HFFc6 (cell line): ENCODE measurements at regions not wholly inside any gene's neighbourhood (a gene's known extent, or its start where the extent isn't known, plus 50 kb on each side); places are given as distances from the start of the nearest gene placed in this dataset.

Source experiments
- DNase-seq: peaks from one replicate; pipeline ENCODE4 v3.0.0-alpha.2; 2018
- H3K27ac Mint-ChIP-seq: 2 replicates; pipeline ENCODE4 v1.8.0; 2020; ENCODE audit warnings: mild to moderate bottlenecking, mixed read lengths
- H3K27me3 Mint-ChIP-seq: 2 replicates; pipeline ENCODE4 v1.8.0; 2021; ENCODE audit warnings: mild to moderate bottlenecking, moderate library complexity, mixed read lengths; ENCODE audit not compliant: insufficient read depth
- H3K36me3 Mint-ChIP-seq: 2 replicates; pipeline ENCODE4 v1.8.0; 2021; ENCODE audit warnings: low read depth, mixed read lengths
- H3K4me1 Mint-ChIP-seq: 2 replicates; pipeline ENCODE4 v1.8.0; 2020; ENCODE audit warnings: low read depth, mixed read lengths
- H3K4me3 Mint-ChIP-seq: 2 replicates; pipeline ENCODE4 v1.8.0; 2020; ENCODE audit warnings: mild to moderate bottlenecking, moderate library complexity, mixed read lengths
- H3K9me3 Mint-ChIP-seq: 2 replicates; pipeline ENCODE4 v1.8.0; 2020; ENCODE audit warnings: mild to moderate bottlenecking, mixed read lengths
- CTCF ChIP-seq: fragments of 200-600 bp; sonication (generic); IDR thresholded peaks from 2 replicates; pipeline ENCODE4 v1.5.0; 2021; ENCODE audit warnings: antibody characterized with exemption, mild to moderate bottlenecking

DNA sequence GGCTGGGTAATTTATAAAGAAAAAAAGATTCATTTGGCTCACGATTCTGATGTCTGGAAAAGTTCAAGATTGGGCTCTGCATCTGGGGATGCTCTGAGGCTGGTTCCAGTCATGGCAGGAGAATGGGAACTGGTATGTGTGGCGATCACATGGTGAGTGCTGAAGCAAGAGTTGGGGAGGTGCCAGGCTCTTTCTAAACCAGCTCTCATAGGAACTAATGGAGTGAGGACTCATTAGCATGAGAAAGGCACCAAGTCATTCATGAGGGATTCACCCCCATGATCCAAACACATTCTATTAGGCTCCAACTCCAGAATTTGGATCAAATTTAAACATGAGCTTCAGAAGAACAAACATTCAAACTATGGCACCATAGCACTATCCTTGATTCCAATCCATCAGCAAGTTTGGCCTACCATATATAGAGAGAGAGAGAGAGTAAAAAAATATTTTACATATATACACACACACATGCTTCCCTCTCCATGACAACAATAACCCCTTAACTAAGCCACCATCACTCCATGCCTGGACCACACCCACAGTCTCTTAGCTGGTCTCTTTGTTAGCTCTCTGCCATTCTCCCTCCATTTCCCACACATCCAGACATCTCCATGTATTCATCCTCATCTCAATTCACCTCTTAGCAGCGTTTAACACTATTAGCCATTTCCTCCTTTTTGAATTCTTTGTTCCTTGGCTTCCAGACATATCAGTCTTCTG is 57.9 kb downstream of the NPY start:
- Mint-ChIP-seq H3K27ac (no peak overlapping the region), H3K4me3 (no peak overlapping the region), H3K4me1 (no peaks in the 10 kb centered on the region), H3K36me3 (no peaks in the 10 kb centered on the region), H3K27me3 (no peaks in the 10 kb centered on the region), H3K9me3 (no peaks in the 10 kb centered on the region)
- TF ChIP-seq CTCF = no peak
- no peak for DNase-seq

DNA sequence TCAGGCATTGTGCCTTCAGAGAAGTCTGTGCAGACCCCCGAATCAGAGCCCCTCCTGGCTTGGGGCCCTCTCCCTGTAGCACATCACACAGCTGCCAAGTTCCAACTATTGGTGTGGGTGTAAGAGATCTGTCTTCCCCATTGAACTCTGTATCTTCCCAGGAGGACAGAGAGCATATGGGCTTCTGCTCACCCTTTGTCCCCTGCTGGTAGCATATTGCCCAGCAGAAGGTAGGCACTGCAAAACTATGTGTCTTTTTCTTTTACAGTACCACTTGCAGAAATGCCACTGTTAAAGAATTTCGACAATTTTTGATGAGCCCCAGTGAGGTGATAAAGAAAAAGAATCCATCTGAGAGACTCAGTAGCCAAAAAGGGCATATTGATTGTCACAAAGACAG is 59.6 kb downstream of the NPY start:
- Mint-ChIP-seq H3K4me1 (no peaks in the 10 kb centered on the region), H3K36me3 (no peaks in the 10 kb centered on the region), H3K27ac (no peak overlapping the region), H3K9me3 (no peaks in the 10 kb centered on the region; the same call in 1 of the 2 replicates), H3K4me3 (no peak overlapping the region), H3K27me3 (no peaks in the 10 kb centered on the region)
- no peak for TF ChIP-seq CTCF
- DNase-seq = no peak

DNA sequence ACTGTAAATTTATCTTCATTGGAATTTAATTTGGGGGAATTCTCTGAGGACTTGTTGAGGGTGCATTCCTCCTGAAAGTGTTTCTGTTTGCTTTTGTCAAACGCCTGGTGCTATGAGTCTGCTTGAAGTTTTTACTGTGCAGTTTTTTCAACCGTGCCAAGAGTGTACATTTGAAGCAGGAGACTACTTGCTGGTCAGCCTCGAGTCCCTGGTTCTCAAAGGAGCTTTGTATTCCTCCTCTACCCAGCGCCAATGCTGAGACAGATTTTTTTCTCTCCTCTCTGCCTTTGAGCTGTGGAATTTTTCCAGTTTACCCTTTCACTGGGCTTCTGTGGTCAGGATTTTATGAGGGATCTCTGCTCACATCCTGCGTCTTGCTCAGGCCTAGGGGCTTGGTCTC is 62.1 kb downstream of the NPY start:
- no peaks in the 10 kb centered on the region; the same call in 1 of the 2 replicates for H3K27me3 Mint-ChIP-seq

DNA sequence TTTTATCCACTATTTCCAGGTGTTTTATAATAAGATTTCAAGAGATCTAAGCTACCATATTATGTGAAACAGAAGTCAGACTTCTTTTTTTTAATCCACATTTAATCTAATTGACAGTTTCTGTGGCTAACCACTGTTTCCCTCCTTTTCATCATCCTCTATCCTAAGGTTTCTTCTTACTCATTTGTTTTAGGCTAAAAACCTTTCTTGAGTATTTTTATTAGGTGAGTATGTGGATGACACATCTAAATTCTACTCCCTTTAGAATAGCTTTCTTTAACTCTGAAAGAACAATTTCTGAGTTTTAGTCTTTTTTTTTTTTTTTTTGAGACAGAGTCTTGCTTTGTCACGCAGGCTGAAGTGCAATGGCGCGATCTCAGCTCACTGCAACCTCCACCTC is 62.7 kb downstream of the NPY start:
- Mint-ChIP-seq H3K4me3 (no peak overlapping the region), H3K27ac (no peak overlapping the region), H3K27me3 (no peaks in the 10 kb centered on the region; the same call in 1 of the 2 replicates), H3K36me3 (no peaks in the 10 kb centered on the region), H3K9me3 (peaks cover 10% of the 10 kb centered on the region), H3K4me1 (no peaks in the 10 kb centered on the region)
- no peak for DNase-seq
- TF ChIP-seq CTCF = no peak

More for the DNA sequence above, 62.1 kb downstream of the NPY start:
- Mint-ChIP-seq H3K27ac (no peak overlapping the region), H3K9me3 (peaks cover 10% of the 10 kb centered on the region), H3K4me3 (no peak overlapping the region), H3K4me1 (no peaks in the 10 kb centered on the region), H3K36me3 (no peaks in the 10 kb centered on the region)
- TF ChIP-seq CTCF = no peak
- DNase-seq = no peak

DNA sequence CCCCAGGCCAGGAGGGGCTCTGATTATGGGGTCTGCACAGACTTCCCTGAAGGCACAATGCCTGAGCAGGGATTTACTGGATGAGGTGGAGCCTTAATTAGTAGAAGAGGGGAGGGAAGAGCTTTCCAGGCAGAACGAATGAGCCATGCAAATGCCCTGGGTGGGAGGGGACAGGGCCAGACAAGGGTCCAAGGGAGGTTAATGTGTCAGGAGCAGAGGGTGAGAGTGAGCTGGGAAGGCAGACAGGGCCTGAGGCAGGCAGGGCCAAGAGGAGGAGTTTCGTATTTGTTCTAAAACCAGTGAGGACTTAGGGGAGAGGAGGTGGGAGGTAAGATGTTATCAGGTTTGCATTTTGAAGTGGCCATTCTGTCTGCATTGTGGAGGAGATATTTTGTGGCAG is 65.3 kb downstream of the NPY start:
- no peak for TF ChIP-seq CTCF
- H3K27ac Mint-ChIP-seq = no peak overlapping the region
- H3K4me3 Mint-ChIP-seq = no peak overlapping the region
- H3K36me3 Mint-ChIP-seq = no peaks in the 10 kb centered on the region
- no peak for DNase-seq
- no peaks in the 10 kb centered on the region for H3K4me1 Mint-ChIP-seq
- H3K27me3 Mint-ChIP-seq = no peaks in the 10 kb centered on the region; the same call in 1 of the 2 replicates
- H3K9me3 Mint-ChIP-seq = peaks cover 10% of the 10 kb centered on the region
